Renal pelvis (tissue), 1 donor: ENCODE measurements at regions not wholly inside any gene's neighbourhood (a gene's known extent, or its start where the extent isn't known, plus 50 kb on each side); places are given as distances from the start of the nearest gene placed in this dataset.
"Not testable (repeated sequence)": the region's sequence is repeated elsewhere in the genome, so short reads cannot be mapped to it uniquely, and the experiment has no call there.

Source experiments
- DNase-seq: peaks from one replicate; pipeline ENCODE4 v3.0.0-alpha.2; 2013

GRCh38 chr5:116953251-116953930 lies 378.8 kb upstream of the SEMA6A start:
- DNase-seq: no peak

DNA sequence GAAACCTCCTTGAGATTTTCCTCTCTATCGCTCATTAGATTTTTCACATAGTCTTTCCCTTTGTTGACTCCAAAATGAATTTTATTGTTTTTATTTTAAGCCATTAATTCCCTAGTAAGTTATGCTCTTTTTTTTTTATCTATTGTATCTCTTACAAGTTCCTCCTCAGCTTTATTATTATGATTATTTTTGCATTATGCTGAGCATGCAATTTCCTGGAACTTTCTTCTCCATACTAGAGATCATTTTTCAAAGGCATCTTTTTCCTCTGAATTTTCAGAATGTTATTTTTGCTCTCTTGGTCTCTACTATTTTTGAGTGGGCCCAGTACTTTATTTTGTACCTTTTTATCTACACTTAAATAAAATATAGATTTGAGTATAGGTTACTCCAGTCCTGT lies 376.6 kb upstream of the SEMA6A start:
- no peak for DNase-seq

DNA sequence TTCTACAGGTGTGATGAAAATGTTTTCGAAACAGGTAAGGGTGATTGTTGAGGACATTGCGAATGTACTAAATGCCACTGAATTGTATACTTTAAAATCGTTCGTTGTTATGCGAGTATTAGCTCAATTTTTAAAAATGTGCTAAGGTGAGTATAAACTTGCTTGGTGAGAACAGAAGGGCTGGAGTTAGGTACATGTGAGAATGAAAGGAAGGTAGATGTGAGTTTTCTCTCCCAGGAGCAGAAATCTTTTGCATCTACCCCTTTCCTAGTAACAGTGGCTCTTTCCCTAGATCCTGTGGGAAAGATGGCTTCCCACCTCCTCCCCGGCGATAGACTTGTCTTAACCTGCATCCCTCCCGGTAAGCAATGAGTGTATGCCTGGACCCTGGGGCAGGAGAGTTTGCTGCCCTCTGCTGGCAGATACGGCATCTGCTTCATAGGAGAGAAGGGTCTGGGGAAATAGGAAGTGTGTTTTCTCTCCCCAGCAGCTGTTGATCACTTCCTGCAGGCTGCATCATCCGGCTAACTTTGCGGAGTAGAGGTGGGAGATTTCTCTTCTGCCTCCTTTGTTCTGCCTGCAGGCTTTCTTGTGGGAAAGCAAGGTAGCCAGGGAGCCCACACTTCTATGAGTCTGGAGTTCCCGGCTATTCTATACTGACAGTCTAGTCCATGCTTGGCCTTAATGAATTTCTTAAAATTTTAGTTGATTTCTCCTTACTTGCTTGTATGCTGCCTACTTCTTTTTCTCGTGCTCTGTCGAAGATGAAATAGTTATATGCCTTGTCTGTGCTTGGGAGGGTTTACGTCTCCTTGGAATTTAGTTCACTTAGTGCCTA lies 373.3 kb upstream of the SEMA6A start:
- DNase-seq: no peak

DNA sequence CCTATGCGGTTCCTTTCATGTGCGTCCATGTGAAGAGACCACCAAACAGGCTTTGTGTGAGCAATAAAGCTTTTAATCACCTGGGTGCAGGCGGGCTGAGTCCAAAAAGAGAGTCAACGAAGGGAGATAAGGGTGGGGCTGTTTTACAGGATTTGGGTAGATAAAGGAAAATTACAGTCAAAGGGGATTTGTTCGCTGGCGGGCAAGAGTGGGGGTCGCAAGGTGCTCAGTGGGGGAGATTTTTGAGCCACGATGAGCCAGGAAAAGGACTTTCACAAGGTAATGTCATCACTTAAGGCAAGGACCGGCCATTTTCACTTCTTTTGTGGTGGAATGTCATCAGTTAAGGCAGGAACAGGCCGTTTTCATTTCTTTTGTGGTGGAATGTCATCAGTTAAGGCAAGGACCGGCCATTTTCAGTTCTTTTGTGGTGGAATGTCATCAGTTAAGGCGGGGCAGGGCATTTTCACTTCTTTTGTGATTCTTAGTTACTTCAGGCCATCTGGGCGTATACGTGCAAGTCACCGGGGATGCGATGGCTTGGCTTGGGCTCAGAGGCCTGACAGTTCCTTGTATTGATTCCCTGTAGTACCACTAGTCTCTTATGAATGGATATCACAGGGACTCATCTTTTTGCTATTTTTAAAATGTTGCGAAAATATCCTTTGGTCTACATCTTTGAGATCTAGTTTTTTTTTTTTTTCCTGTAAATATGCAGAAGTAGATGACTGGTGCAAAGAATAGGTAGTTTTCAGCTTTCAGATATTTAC lies 371.2 kb upstream of the SEMA6A start:
- not testable (repeated sequence) for DNase-seq

DNA sequence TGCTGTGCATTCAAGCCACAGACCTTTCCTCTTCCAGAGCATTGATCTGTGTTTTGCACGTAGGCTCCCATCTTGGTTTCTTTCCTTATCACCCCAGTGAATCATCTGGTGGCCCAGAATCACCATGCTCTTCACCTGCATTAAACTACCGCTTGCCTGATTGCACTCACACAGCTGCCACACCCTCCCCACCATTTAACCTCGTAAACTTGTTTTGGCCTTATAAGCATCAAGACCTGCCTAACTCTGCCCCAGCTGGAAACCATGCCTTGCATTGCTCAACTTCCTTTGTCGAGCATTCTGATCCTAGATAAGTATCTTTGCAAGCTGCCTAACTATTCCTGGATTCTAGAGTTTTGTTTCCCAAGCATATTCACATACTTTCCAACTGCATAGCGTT lies 369.6 kb upstream of the SEMA6A start:
- no peak for DNase-seq

DNA sequence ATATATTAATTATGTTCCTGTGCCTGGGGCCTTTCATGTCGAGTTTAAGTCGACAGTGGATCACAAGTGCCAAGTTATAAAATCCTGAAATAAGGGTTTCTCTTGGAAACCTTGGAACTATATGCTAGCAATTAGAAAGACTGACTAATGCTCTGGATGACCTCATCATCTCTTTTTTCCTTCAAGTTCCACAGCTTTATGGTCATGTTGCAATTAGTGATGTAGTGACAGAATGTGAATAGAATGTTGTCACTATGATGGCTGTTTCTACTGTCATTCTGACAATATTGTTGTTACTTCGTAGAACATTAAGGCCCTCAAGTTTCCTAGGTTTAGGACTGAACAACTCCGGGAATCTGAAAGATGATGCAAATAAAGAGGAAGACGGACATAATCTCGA lies 368.0 kb upstream of the SEMA6A start:
- no peak for DNase-seq

DNA sequence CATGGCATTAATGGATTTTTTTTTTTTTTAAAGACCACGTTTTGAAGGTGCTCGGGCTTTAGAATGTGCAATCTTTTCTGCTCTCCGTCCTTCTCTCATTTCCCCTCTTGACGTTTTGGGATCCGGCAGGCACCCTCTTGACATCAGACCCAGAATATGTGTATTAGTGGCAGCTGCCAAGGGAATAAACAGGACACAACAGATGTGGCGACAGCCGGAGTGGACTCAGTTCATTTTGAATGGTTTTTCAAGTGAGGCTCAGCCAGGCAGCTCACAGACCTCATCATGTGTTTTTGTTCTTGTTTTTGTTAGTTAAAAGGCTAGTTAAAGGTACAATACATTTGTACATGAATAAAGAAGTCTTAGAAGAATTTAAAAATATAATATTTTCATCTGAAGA lies 365.0 kb upstream of the SEMA6A start:
- no peak for DNase-seq

DNA sequence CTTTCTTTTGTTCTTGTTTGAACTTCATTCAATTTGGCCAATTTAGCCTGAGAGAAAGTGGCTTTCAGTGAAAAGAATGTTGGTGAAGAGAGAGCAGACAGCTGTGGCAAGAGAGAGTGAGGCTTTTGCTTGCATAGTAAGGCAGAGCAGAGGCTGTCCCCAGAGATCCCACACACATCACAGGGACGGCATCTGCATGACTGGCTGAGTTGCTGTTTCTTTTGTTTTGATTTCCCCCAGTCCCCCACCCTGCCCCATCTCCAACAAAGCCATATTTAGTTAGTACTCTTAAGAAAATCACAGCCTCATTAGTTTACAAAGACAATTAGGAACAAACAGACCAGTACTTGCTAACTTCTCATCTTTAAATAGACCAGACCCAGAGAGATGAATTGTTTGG lies 363.9 kb upstream of the SEMA6A start:
- no peak for DNase-seq

GRCh38 chr5:116935561-116936162 lies 361.0 kb upstream of the SEMA6A start:
- DNase-seq: no peak

DNA sequence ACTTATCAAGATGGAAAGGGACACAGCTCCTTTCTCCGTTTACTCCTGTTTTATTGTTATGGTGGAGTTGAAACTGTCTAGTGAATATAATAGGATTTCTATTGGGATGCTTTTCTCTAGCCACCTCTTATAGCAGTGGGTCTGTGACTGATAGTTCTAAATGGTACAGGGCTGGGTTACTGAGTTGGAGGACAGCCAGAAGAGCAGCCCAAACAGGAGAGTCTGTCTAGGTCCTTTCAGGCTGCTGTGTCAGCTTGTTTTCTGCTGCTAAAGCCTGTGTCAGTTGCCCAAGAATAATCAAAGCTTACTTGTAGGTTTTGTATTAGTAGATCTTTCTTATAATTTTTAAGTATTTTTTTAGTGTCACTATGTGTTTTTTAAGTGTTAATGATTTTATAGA lies 356.0 kb upstream of the SEMA6A start:
- DNase-seq: no peak

GRCh38 chr5:116923344-116923743 lies 348.7 kb upstream of the SEMA6A start:
- DNase-seq: no peak

- DNase-seq: no peak
Measured at GRCh38 chr5:116922532-116922931, 347.9 kb upstream of the SEMA6A start.

- no peak for DNase-seq
Measured at GRCh38 chr5:116914869-116915504, 340.4 kb upstream of the SEMA6A start.

DNA sequence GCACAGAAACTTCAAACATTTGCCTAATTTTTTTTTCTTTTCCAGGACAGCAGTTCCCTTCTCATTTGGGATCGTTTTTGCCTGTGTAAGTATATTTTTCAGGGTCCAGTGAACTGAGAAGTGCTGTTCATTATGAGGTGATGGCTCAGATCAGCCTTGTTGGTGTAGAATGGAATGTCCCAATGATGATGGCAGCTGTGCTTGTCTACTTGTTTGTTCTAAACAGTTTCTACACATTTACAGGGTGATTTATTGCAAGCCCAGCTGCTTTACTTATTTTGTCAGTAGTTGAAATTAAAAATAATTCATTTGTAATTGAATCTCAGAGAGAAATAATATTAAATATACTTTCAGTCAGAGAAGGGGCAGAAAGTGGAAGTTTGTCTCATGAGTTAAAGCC lies 337.6 kb upstream of the SEMA6A start:
- DNase-seq: no peak

GRCh38 chr5:116911074-116911473 lies 336.5 kb upstream of the SEMA6A start:
- no peak for DNase-seq

DNA sequence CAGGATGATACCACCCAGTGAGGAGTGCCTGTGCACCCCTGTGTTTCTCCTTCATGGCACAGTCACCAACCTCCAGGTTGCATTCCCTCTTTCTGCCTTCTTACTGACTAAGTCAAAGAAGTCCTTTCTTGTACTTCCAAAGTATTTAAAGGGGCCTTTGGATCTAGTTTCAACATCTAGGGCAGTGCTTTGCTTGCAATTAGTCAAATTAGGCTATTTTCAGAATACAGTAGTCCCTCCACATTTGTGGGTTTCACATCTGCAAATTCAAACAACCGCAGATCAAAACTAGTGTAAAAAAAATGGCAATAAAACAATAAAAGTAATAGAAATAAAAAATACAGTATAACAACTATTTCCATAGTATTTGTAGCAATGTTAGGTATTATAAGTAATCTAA lies 333.9 kb upstream of the SEMA6A start:
- no peak for DNase-seq

GRCh38 chr5:116905885-116906284 lies 331.3 kb upstream of the SEMA6A start:
- no peak for DNase-seq

DNA sequence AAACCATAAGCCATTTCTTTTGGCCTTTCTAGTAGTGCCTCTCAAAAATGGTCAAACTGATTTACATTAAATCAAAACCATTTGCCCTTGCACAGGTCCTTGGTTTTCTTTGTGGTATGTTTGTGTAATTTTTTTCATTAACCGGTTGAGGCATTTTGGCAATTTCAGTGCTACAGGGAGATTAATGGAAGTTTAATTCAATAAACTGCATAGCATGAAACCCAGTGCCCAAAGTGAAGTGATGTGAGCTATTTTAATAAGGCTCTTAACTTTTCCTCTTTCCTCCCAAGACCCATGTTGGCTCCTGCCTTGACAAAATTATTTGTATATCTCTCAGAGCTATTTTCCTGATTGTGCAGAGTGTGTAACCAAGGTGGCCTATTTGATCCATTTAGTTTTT lies 326.2 kb upstream of the SEMA6A start:
- DNase-seq: no peak

- no peak for DNase-seq
Measured at GRCh38 chr5:116898917-116899316, 324.3 kb upstream of the SEMA6A start.

DNA sequence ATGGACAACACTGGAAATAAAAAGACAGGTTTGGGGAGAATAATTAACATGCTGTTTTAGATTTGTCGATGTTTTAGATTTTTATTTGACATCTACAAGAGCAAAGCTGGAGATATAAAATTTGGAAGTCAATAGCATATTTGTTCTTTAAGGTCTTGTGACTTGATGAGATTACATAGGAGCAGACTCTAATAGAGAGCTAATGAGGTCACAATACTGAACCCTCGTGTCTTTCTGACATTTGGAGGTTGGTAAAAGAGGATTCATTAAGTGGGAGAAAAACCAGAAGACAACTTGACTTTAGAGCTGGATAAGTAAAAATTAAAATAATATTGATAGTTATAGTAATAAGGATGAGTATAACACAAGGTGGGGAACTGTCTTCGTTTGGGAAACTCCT lies 322.7 kb upstream of the SEMA6A start:
- no peak for DNase-seq

DNA sequence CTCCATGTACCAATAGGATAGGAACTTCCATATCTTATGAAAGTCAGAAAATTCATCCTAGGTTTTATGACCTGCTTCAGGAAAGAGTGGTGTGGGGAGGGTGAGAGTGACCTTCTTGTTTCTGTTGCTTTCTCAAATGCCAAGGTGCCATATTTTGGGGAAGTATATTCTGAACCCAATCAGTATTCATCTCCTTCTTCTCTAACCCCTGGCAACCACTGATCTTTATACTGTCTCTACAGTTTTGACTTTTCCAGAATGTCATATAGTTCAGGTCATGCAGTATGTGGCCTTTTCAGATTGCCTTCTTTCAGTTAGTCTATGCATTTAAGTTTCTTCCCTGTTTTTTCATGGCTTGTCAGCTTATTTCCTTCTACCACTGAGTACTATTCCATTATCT lies 321.4 kb upstream of the SEMA6A start:
- DNase-seq: no peak

GRCh38 chr5:116892993-116893392 lies 318.4 kb upstream of the SEMA6A start:
- DNase-seq: no peak
